ENCODE measurements at regions not wholly inside any gene's neighbourhood (a gene's known extent, or its start where the extent isn't known, plus 50 kb on each side); places are given as distances from the start of the nearest gene placed in this dataset.

GRCh38 chr3:20747741-20748140 lies 561.7 kb upstream of the SGO1 start:
- DNase-seq (ENCODE audit: low read depth, low spot score) (no peak), ATAC-seq (no peak)
- Histone ChIP-seq H2AFZ (ENCODE audit: low read depth, low read length, poor library complexity, severe bottlenecking) (no peak overlapping the region), H4K20me1 (ENCODE audit: insufficient read depth) (no peaks in the 10 kb centered on the region), H3K9me2 (ENCODE audit: insufficient read depth) (no peaks in the 10 kb centered on the region), H3K27me3 (ENCODE audit: insufficient read depth, low read length) (no peaks in the 10 kb centered on the region), H3K9ac (ENCODE audit: low read length) (no peak overlapping the region), H3K4me1 (ENCODE audit: control insufficient read depth in 1 of 2, insufficient read depth in 2 of 2, low read length in 2 of 2) (no peaks in the 10 kb centered on the region), H3K4me3 (replicated peaks in 1 of 2; ENCODE audit: low read depth in 1 of 2, low read length in 2 of 2) (no peak overlapping the region), H3K27ac (ENCODE audit: low read depth, low read length) (no peak overlapping the region), H3K9me3 (ENCODE audit: control insufficient read depth in 1 of 2, insufficient read depth in 1 of 2, low read depth in 1 of 2, low read length in 2 of 2) (peaks cover 4 to 8% of the 10 kb centered on the region in 2 experiments; a peak in 2 of 4 replicates), H3K79me2 (ENCODE audit: insufficient read depth, low read length) (no peaks in the 10 kb centered on the region), H3K36me3 (ENCODE audit: control insufficient read depth in 1 of 2, insufficient read depth in 2 of 2, low read length in 2 of 2) (no peaks in the 10 kb centered on the region), H3K4me2 (ENCODE audit: low read length) (no peak overlapping the region)
- CTCF ChIA-PET: no interaction called here
- RAD21 ChIA-PET (ENCODE audit: low non-redundant PET in 1 of 2, low total read pairs in 2 of 2, uncharacterized antibody in 2 of 2, unreplicated experiment in 2 of 2): no interaction called here
- TF ChIP-seq ZNF274 (IDR thresholded peaks at IDR 0.05; ENCODE audit: low read depth, low read length): no peak
- TF ChIP-seq JUND (IDR thresholded peaks at IDR 0.05): no peak
- no peak for TF ChIP-seq CTCF (IDR thresholded peaks at IDR 0.05 in 2 of 3, conservative IDR thresholded peaks at IDR 0.05 in 1 of 3; ENCODE audit: borderline replicate concordance in 1 of 3, insufficient read depth in 1 of 3, low read depth in 2 of 3, low read length in 2 of 3)
- BruUV-seq (replicated peaks): no TSS peak
- intact Hi-C loops (cut with micrococcal nuclease): no loop called here
- POLR2A ChIA-PET: no interaction called here

GRCh38 chr3:20743553-20744321 lies 557.7 kb upstream of the SGO1 start:
- CTCF ChIA-PET: no interaction called here
- no peaks in the 10 kb centered on the region for H4K20me1 ChIP-seq (ENCODE audit: insufficient read depth)
- peaks cover 4 to 5% of the 10 kb centered on the region in 2 experiments; a peak in 2 of 4 replicates for H3K9me3 ChIP-seq (ENCODE audit: control insufficient read depth in 1 of 2, insufficient read depth in 1 of 2, low read depth in 1 of 2, low read length in 2 of 2)
- RAD21 ChIA-PET (ENCODE audit: low non-redundant PET in 1 of 2, low total read pairs in 2 of 2, uncharacterized antibody in 2 of 2, unreplicated experiment in 2 of 2): no interaction called here
- no peaks in the 10 kb centered on the region for H3K9me2 ChIP-seq (ENCODE audit: insufficient read depth)
- no peaks in the 10 kb centered on the region for H3K36me3 ChIP-seq (ENCODE audit: control insufficient read depth in 1 of 2, insufficient read depth in 2 of 2, low read length in 2 of 2)
- H3K4me3 ChIP-seq (replicated peaks in 1 of 2; ENCODE audit: low read depth in 1 of 2, low read length in 2 of 2): no peak overlapping the region
- no TSS peak for BruUV-seq (replicated peaks)
- no peak for DNase-seq (ENCODE audit: low read depth, low spot score)
- intact Hi-C loops (cut with micrococcal nuclease): no loop called here
- H3K79me2 ChIP-seq (ENCODE audit: insufficient read depth, low read length): no peaks in the 10 kb centered on the region
- no peak for ATAC-seq
- no peaks in the 10 kb centered on the region for H3K4me1 ChIP-seq (ENCODE audit: control insufficient read depth in 1 of 2, insufficient read depth in 2 of 2, low read length in 2 of 2)
- H3K27ac ChIP-seq (ENCODE audit: low read depth, low read length): no peak overlapping the region
- POLR2A ChIA-PET: no interaction called here
- no peak overlapping the region for H2AFZ ChIP-seq (ENCODE audit: low read depth, low read length, poor library complexity, severe bottlenecking)
- no peak overlapping the region for H3K4me2 ChIP-seq (ENCODE audit: low read length)
- H3K9ac ChIP-seq (ENCODE audit: low read length): no peak overlapping the region
- no peak for TF ChIP-seq TCF7L2 (IDR thresholded peaks at IDR 0.05; ENCODE audit: borderline replicate concordance, extremely low read depth, insufficient read depth, insufficient read length)
- TF ChIP-seq POLR2A (IDR thresholded peaks at IDR 0.05; ENCODE audit: borderline replicate concordance, extremely low read depth, insufficient read depth, insufficient read length): no peak
- no peak for TF ChIP-seq ZNF274 (IDR thresholded peaks at IDR 0.05; ENCODE audit: low read depth, low read length)
- TF ChIP-seq EGR1 (IDR thresholded peaks at IDR 0.05; ENCODE audit: low read depth): no peak
- no peak for TF ChIP-seq ELF1 (IDR thresholded peaks at IDR 0.05; ENCODE audit: borderline replicate concordance, low read depth)
- TF ChIP-seq SIN3A (IDR thresholded peaks at IDR 0.05; ENCODE audit: low read depth): no peak
- TF ChIP-seq CEBPB (IDR thresholded peaks at IDR 0.05; ENCODE audit: low read depth): no peak
- H3K27me3 ChIP-seq (ENCODE audit: insufficient read depth, low read length): no peaks in the 10 kb centered on the region

Data from HCT116 (cell line).